ENCODE measurements at regions not wholly inside any gene's neighbourhood (a gene's known extent, or its start where the extent isn't known, plus 50 kb on each side); places are given as distances from the start of the nearest gene placed in this dataset.
"Not testable (repeated sequence)": the region's sequence is repeated elsewhere in the genome, so short reads cannot be mapped to it uniquely, and the experiment has no call there.

DNA sequence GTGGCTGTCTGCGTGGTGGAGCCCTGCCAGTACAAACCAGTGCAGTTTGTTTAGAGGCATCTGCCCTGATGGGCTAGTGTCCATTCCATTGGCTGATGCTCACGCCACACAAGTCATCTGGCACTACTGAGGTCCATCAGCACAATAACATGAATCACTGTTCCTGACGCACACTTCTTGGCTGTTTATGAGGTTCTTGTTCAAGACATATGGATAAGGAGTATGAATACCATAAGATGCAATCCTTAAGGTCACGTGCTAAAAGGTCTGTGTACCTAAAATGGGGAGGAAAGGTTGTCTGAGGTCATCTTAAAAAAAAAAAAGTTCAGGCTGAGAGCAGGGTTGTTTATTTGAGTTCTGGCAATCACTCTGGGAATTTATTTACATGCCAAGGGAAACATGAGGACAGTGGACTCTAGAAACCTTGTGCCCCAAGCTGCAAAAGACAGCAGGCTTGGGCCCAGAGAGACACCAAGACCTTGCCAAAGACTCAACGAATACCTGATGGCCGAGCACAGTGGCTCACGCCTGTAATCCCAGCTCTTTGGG, 54.1 kb upstream of the SHLD1 start:
- no peak for DNase-seq

DNA sequence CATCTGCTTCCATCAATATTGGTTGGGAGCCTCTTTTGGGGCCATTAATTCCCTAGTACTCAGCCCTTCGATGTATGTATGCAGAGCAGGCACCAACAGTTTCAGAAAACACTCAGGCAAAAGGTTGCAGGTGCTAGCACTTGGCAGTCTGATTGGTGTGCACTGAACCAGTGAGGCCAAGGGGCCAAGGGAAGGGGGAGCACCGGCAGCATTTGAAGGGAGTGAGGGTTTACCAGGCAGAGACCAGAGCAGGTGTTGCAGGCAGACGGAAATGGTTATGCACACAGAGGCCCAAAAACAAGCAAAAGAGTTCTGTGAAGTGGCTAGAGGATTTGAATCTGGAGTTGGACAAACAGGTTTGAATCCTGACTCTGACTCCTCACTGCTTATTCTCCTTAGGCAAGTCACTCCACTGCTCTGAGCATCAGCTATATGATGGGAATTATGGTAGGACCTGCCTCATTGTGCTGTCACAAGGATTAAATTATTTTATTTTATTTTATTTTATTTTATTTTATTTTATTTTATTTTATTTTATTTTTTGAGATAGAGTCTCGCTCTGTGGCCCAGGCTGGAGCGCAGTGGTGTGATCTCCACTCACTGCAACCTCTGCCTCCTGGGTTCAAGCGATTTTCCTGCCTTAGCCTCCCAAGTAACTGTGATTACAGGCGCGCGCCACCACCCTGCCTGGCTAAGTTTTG, 58.1 kb upstream of the SHLD1 start:
- no peak for DNase-seq

DNA sequence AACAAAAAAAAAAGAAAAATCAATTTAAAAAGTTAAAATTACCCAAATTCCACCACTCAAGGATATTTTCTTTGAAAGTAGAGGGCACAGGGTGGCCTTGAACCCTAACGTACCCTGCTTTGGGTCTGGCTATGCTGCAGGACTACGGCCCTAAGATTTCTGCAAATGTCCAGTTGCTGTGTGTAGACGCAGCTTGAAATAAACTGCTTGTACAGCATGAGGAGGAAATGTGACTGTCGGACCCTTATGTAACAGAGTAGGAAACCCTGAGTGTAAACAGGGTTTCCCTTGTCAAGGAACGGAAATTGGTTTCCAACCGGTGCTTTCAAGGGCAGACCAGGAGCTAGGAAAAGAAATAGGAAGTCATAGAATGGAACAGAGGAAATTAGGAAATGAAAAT, 60.7 kb upstream of the SHLD1 start:
- no peak for DNase-seq

DNA sequence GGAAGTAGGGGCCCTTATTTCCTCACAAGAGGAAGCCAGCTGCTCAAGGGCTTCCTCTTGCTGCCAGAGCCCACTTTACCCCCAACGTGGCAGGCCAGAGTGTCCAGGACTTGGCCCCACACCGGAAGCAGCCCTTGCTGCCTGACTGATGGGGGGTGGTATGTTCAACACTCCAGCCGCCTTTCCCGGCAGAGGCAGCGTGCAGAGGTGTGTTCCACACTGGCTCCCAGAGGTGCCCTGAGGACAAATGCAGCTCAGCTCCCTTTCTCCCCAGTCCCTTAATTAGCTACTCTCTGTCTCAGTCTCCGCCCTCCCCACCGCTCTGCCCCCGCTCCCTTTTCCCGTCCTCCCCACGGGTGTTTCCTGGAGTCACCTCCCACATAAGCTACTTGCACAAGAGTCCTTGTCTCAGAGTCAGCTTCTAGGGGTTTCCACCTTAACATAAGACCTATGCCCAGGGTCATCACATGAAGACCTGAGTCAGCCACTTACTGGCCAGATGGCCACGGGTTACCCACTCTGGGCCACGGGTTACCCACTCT, 61.7 kb upstream of the SHLD1 start:
- DNase-seq, result no peak

DNA sequence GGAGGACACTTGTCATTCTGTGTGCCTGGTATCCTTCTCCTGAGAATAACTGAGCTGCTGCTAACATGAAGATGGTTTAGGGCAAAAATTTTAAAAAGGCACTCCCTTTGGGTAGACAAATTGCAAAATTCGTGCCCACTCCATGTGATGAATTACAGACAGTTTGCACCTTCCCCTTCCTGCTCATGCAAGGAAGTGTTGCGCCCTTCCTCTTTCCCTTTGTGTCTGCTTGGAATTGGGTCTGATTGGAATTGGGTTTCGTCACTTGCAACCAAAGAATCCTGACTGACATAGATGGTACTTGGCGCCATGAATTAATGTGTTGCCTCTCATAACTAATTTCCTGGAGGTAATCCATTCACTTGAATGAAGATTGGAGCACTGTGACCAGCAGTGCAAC, 62.3 kb upstream of the SHLD1 start:
- no peak for DNase-seq

- no peak for DNase-seq
Observed at GRCh38 chr20:5686384-5687105, 63.7 kb upstream of the SHLD1 start.

DNA sequence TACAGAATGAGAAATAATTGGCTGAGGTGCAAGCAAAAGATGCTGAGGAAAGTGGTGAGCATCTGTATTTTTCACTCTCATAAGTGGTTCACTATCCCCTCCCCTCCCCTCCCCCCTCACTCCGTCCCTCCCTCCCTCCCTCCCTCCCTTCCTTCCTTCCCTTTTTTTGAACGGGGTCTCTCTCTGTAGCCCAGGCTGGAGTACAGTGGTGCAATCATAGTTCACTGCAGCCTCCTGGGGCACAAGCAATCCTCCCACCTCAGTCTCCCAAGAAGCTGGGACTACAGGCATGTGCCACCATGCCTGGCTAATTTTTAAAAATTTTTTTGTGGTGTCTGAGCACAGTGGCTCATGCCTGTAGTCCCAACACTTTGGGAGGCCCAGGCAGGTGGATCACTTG, 67.6 kb upstream of the SHLD1 start:
- not testable (repeated sequence) for DNase-seq

GRCh38 chr20:5680192-5680591, 69.4 kb upstream of the GPCPD1 start:
- no peak for DNase-seq

DNA sequence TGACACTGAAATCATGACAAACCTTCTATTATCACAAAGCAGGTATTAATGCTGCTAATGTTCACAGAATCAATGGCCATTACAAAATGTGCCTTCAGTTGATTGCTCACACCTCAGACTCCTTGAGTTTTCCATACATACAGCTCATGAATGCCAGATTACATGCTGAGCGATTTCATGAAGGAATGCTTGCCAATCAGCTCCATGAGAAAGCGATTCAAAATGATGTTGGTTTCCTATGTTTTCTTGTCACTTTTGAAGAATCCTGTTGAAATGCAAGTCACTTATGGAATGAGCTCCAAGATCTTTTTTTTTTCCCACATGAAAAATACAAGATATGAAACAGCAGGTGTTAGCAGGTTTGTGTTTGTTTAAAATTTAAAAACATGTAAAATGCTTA, 68.0 kb upstream of the GPCPD1 start:
- no peak for DNase-seq

GRCh38 chr20:5677944-5678343, 67.1 kb upstream of the GPCPD1 start:
- DNase-seq, result not testable (repeated sequence)

DNA sequence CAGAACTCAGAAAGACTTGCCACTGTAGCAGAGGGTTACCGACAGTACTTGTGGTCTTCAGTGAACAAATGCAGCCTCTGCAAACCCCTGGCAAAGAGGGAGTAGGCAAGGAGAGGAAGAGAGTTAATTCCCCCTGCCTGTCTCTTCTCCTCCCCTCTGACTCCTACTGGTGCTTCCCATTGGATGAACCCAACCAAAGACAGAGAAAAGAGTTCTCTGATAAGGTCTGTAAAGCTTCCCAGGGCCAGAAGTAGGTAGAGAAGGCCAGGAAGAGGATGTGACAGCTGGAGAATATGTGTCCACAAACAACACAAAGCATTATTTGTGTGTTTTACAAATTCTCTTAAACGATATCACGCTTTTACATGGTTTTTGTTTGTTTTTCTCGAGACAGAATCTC, 66.6 kb upstream of the GPCPD1 start:
- DNase-seq, result no peak

DNA sequence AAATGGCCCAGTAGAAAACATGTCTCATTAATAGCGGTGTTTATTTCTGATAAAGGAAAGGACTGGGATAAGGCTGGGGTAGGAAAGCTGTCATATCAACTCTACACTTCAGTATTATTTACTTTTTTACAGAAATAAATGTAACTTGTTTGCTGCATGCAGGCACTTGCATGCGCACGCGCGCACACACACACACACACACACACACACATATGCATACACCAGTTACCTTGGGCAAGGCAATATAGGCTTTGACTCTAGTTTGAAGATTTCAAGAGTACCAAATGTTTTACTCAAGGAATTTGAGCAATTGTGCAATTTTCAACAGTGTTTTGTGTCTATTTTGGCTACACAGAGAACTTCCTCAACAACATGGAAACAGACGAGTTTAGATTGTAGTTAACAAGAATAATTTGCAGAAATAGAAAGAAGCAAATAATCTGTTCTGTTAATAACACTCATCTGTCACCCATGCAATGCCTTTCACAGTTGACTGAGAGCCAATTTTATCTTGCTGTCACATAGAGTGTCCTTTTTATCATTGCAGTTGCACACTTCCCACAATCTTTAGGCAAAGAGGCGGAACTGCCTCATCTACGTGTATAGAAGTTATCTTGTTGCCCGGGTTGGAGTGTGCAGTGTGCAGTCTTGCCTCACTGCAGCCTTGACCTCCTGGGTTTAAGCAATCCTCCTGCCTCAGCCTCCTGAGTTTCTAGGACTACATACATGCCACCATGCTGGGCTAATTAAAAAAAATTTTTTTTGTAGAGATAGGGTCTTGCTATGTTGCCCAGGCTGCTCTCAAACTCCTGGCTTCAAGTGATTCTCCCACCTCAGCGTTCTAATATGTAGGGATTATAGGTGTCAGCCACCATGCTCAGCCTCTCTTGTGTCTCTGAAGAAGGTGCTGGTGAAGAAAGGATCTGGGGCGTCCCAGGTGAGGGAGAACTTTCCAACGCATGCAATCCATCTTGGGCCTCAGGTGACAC, 64.6 kb upstream of the GPCPD1 start:
- no peak for DNase-seq

GRCh38 chr20:5674176-5674660, 63.4 kb upstream of the GPCPD1 start:
- DNase-seq, result peak; percentile 38

DNA sequence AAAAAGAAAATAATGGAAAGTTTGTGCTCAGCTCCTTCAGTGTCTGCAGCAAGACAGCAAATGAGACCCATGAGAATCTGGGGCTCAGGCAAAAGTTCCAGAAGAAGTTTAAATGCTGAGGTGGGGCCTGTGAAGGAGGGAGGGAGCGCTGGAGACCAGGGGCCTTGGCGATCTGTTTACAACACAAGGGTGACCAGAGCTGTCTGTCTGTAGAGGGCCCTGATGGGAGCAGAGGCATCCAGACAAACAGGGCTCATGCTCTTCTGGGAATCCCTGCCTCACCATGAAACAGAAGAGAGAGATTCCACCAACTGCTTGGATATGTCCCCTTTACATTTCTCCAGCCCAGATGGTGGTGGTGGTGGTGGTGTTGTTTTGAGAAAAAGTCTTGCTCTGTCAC, 60.1 kb upstream of the GPCPD1 start:
- DNase-seq, result no peak

DNA sequence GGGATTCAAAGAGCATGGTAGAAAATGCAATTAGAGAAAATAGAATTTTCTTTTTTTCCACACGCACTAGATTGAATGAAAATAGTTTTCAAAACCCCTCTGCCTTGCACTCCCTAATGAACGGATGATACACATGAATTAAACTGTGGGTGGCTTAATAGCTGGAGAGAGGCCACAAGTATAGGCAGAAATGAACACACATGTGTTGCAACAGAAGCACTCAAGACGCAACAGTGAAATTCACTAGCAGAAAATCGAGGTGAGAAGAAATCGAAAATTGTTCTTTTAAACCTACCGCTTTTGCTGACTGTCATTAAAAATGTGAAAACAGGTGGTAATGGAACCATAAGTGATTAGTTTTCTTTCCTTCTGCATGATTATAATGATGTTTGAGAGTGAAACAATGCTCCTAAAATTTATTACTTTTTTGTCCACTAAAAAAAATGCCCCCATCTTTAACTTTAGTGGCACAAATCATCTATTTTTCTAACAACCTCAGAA, 59.3 kb upstream of the GPCPD1 start:
- no peak for DNase-seq

GRCh38 chr20:5668529-5668868, 57.7 kb upstream of the GPCPD1 start:
- no peak for DNase-seq

DNA sequence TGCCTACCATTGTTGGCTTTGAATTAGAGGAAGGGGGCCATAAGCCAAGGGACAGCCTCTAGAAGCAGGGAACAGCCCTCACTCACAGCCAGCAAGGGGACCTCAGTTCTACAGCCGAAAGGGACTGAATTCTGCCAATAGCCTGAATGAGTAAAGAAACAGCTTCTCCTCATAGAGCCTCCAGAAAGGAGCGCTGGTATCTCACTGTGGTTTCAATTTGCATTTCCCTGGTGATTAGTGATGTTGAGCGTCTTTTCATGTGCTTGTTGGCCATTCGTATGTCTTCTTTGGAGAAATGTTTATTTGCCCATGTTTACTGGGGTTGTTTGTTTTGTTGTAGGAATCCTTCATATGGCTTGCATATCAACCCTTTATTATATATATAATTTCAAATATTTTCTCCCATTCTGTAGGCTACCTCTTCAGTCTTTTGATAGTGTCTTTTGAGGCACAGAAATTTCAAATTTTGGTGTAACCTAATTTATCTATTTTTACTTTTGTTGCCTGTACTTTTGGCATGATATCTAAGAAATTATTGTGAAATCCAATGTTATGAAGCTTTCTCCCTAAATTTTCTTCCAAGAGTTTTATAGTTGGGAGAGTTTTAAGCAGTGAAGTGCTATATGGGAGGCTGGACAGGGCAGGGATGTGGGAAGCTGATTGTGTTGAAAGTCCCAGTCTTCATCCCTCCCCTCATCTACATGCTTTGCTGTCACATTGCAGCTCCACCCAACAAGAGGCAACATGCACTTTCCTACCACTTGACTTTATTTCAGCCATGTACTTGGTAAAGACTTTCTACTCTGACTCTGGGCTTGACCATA, 57.1 kb upstream of the GPCPD1 start:
- no peak for DNase-seq

- no peak for DNase-seq
Observed at GRCh38 chr20:5665417-5665816, 54.6 kb upstream of the GPCPD1 start.

- DNase-seq, result no peak
Observed at GRCh38 chr20:5663396-5663795, 52.6 kb upstream of the GPCPD1 start.

DNA sequence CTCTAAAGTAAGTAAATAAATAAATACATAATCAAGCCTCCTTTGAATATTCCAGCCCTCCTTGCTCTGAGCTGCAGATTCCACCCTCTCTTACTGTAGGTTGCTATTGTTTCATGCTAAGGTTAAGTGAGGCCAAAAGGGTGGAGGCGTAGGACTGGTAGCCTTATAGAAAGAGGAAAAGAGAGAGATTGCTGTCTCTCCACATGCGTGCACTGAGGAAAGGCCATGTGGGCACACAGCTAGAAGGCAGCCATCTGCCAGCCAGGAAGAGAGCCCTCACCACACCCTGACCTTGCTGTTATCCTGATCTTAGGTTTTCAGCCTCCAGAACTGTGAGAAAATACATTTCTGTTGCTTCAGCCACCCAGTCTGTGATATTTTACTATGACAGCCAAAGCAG, 52.0 kb upstream of the GPCPD1 start:
- DNase-seq, result no peak

- DNase-seq, result not testable (repeated sequence)
Observed at GRCh38 chr20:5660756-5661155, 50.0 kb upstream of the GPCPD1 start.
